ENCODE measurements at regions not wholly inside any gene's neighbourhood (a gene's known extent, or its start where the extent isn't known, plus 50 kb on each side); places are given as distances from the start of the nearest gene placed in this dataset.
"Not testable (repeated sequence)": the region's sequence is repeated elsewhere in the genome, so short reads cannot be mapped to it uniquely, and the experiment has no call there.

DNA sequence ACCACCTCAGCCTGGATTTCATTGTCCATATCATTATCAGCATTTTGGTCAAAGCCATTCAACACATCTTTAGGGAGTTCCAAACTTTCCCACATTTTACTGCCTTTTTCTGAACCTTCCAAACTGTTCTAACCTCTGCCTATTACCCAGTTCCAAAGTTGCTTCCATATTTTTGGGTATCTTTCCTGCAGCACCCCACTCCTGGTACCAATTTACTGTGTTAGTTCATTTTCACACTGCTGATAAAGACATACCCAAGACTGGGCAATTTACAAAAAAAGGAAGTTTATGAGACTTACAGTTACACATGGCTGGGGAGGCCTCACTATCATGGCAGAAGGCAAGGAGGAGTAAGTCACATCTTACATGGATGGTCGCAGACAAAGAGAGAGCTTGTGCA lies 63.6 kb upstream of the CEP162 start:
- in situ Hi-C loops (cut with MboI; ENCODE audit: low sequenced_read_pairs) = not testable (repeated sequence)

GRCh38 chr6:84284428-84285049 lies 57.1 kb upstream of the CEP162 start:
- in situ Hi-C loops (cut with MboI; ENCODE audit: low sequenced_read_pairs) = no loop called here

DNA sequence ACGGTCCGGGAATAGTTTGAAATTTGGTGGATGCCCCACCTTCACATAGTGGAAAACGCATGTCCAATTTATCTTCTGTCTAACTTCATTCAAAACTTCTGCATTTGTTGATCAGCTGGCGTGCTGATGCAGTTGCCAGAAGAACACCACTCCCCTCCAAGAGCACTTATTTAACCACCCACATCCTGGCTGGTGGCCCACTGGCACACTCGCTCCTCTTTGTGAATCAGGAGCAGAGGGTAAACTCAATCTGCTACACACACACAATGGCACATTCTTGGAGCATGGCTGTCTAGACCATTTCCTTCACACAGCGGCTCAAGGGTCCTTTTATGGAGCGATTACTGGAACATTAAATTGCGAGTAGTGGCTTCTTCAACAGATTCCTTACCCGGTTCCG lies 55.1 kb upstream of the CEP162 start:
- in situ Hi-C loops (cut with MboI; ENCODE audit: low sequenced_read_pairs) = no loop called here

DNA sequence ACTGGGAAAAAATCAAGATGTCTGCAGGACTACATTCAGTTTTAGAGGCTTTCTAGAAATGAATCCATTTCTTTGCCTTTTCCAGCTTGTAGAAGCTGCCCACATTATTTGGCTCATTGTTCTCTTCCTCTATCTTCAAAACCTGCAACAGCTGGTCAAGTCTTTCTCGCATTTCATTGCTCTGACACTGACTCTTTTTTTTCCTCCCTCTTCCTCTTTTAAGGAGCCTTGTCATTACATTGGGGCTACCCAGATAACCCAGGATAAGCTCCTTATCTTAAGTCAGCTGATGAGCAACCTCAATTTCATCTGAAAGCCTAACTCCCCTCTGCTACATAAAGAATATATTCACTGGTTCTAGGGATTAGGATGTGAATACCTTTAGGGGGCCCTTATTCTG lies 53.2 kb upstream of the CEP162 start:
- in situ Hi-C loops (cut with MboI; ENCODE audit: low sequenced_read_pairs) = no loop called here

DNA sequence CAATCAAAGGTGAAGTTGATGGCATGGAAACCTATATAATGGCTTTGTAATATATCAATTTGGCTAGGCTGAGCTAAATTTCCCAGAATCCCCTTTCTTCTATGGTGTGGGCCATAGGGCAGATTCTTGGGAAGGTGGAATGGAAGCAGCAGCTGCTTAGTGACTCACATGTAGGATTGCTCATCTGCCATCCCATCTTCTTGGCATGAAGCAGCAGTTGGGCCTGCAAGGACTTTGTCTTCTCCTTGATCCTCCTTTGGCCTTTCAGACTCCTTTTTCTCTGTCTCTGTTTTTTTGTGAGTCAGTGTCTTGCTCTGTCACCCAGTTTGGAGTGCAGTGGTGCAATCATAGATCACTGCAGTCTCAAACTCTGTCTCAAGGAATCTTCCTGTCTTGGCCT lies 52.6 kb upstream of the CEP162 start:
- in situ Hi-C loops (cut with MboI; ENCODE audit: low sequenced_read_pairs) = no loop called here

- in situ Hi-C loops (cut with MboI; ENCODE audit: low sequenced_read_pairs) = no loop called here
These were observed 51.0 kb upstream of the CEP162 start for GRCh38 chr6:84278321-84278998.
